OCI-LY3 (cell line): ENCODE measurements at regions not wholly inside any gene's neighbourhood (a gene's known extent, or its start where the extent isn't known, plus 50 kb on each side); places are given as distances from the start of the nearest gene placed in this dataset.
"Not testable (repeated sequence)": the region's sequence is repeated elsewhere in the genome, so short reads cannot be mapped to it uniquely, and the experiment has no call there.

ENCODE experiments used
- EZH2phosphoT487 ChIP-seq: fragments of 200-600 bp; shearing (Covaris generic); IDR thresholded peaks from 2 replicates; pipeline ENCODE4 v1.6.1; 2018; ENCODE audit warnings: antibody characterized with exemption, mixed run types, low read depth
- TF ChIP-seq, protein P1 (sequence below): fragments of 200-600, 300-600 bp; sonication (generic); IDR thresholded peaks from 2 replicates; pipeline ENCODE4 v1.5.1; 2014; ENCODE audit warnings: antibody characterized with exemption, low read length, low read depth

DNA sequence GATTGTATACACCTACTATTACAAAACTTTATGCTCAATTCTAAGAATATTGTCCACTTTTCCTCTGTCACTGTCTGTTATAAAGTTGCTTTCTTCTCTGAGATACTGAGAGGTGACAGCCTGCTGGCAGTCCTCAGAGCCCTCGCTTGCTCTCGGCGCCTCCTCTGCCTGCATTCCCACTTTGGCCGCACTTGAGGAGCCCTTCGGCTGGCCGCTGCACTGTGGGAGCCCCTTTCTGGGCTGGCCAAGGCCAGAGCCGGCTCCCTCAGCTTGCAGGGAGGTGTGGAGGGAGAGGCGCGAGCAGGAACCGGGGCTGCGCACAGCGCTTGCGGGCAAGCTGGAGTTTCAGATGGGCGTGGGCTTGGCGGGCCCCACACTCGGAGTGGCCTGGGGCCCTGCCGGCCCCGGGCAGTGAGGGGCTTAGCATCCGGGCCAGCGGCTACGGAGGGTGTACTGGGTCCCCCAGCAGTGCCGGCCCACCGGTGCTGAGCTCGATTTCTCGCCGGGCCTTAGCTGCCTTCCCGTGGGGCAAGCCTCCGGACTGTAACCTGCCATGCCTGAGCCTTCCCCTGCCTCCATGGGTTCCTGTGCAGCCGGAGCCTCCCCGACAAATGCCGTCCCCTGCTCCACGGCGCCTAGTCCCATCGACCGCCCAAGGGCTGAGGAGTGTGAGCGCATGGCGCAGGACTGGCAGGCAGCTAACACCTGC lies 627.6 kb upstream of the PCDH7 start:
- TF ChIP-seq, protein P1, sequence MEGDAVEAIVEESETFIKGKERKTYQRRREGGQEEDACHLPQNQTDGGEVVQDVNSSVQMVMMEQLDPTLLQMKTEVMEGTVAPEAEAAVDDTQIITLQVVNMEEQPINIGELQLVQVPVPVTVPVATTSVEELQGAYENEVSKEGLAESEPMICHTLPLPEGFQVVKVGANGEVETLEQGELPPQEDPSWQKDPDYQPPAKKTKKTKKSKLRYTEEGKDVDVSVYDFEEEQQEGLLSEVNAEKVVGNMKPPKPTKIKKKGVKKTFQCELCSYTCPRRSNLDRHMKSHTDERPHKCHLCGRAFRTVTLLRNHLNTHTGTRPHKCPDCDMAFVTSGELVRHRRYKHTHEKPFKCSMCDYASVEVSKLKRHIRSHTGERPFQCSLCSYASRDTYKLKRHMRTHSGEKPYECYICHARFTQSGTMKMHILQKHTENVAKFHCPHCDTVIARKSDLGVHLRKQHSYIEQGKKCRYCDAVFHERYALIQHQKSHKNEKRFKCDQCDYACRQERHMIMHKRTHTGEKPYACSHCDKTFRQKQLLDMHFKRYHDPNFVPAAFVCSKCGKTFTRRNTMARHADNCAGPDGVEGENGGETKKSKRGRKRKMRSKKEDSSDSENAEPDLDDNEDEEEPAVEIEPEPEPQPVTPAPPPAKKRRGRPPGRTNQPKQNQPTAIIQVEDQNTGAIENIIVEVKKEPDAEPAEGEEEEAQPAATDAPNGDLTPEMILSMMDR = not testable (repeated sequence)
- TF ChIP-seq EZH2phosphoT487 = not testable (repeated sequence)
